Astrocyte of the hippocampus (primary cell): ENCODE measurements at regions not wholly inside any gene's neighbourhood (a gene's known extent, or its start where the extent isn't known, plus 50 kb on each side); places are given as distances from the start of the nearest gene placed in this dataset.
A peak's percentile ranks its signal among the peaks of the same experiment; 100 is the strongest.

ENCODE experiments used
- DNase-seq: peaks from one replicate; pipeline ENCODE4 v3.0.0; 2011; ENCODE audit warnings: low read depth, low spot score

GRCh38 chr10:44244745-44245600, 139.9 kb downstream of the CXCL12 start:
- DNase-seq: no peak

- DNase-seq: no peak
These were observed 140.9 kb downstream of the CXCL12 start for GRCh38 chr10:44243851-44244510.

- no peak for DNase-seq
These were observed 142.1 kb downstream of the CXCL12 start for GRCh38 chr10:44242826-44243225.

GRCh38 chr10:44242091-44242490, 142.8 kb downstream of the CXCL12 start:
- DNase-seq: no peak

- no peak for DNase-seq
These were observed 144.2 kb downstream of the CXCL12 start for GRCh38 chr10:44240584-44241205.

GRCh38 chr10:44238212-44238611, 146.7 kb downstream of the CXCL12 start:
- no peak for DNase-seq

GRCh38 chr10:44237364-44238049, 147.4 kb downstream of the CXCL12 start:
- DNase-seq: no peak

- DNase-seq: no peak
These were observed 149.5 kb downstream of the CXCL12 start for GRCh38 chr10:44235363-44235762.

GRCh38 chr10:44234483-44234875, 150.4 kb downstream of the CXCL12 start:
- peak; percentile 35 for DNase-seq

- peak; percentile 67 for DNase-seq
These were observed 151.1 kb downstream of the CXCL12 start for GRCh38 chr10:44233561-44234482.

- DNase-seq: no peak
These were observed 167.6 kb downstream of the CXCL12 start for GRCh38 chr10:44217274-44217820.

GRCh38 chr10:44216073-44216472, 168.8 kb downstream of the CXCL12 start:
- no peak for DNase-seq

- DNase-seq: no peak
These were observed 175.1 kb downstream of the CXCL12 start for GRCh38 chr10:44209811-44210210.

GRCh38 chr10:44207160-44207559, 177.7 kb downstream of the CXCL12 start:
- no peak for DNase-seq

- DNase-seq: no peak
These were observed 178.6 kb downstream of the CXCL12 start for GRCh38 chr10:44206127-44206818.

GRCh38 chr10:44205067-44205466, 179.8 kb downstream of the CXCL12 start:
- DNase-seq: no peak

- no peak for DNase-seq
These were observed 181.4 kb downstream of the CXCL12 start for GRCh38 chr10:44203535-44203934.

GRCh38 chr10:44202952-44203351, 181.9 kb downstream of the CXCL12 start:
- DNase-seq: no peak

- DNase-seq: no peak
These were observed 183.2 kb downstream of the CXCL12 start for GRCh38 chr10:44201656-44202055.

- DNase-seq: no peak
These were observed 183.9 kb downstream of the CXCL12 start for GRCh38 chr10:44201011-44201410.
